GM20000 (cell line): ENCODE measurements at regions not wholly inside any gene's neighbourhood (a gene's known extent, or its start where the extent isn't known, plus 50 kb on each side); places are given as distances from the start of the nearest gene placed in this dataset.
"Not testable (repeated sequence)": the region's sequence is repeated elsewhere in the genome, so short reads cannot be mapped to it uniquely, and the experiment has no call there.

ENCODE experiments used
- DNase-seq: peaks from one replicate; pipeline ENCODE4 v3.0.0; 2012; ENCODE audit warnings: low spot score
- CTCF ChIP-seq: IDR thresholded peaks from 2 replicates; pipeline ENCODE4 v1.5.1; 2012; ENCODE audit warnings: mild to moderate bottlenecking, control low read depth; ENCODE audit errors: extremely low read depth, missing control alignments

- TF ChIP-seq CTCF: no peak
- no peak for DNase-seq
Measured at GRCh38 chr10:36469585-36469984, 655.8 kb upstream of the ANKRD30A start.

GRCh38 chr10:36468620-36469019 is 656.8 kb upstream of the ANKRD30A start:
- DNase-seq: no peak
- no peak for TF ChIP-seq CTCF

GRCh38 chr10:36465604-36466379 is 659.6 kb upstream of the ANKRD30A start:
- TF ChIP-seq CTCF: no peak
- no peak for DNase-seq

GRCh38 chr10:36464291-36464690 is 661.1 kb upstream of the ANKRD30A start:
- no peak for DNase-seq
- no peak for TF ChIP-seq CTCF

- no peak for DNase-seq
- no peak for TF ChIP-seq CTCF
Measured at GRCh38 chr10:36463390-36463789, 662.0 kb upstream of the ANKRD30A start.

GRCh38 chr10:36462194-36462593 is 663.2 kb upstream of the ANKRD30A start:
- no peak for DNase-seq
- TF ChIP-seq CTCF: no peak

- DNase-seq: not testable (repeated sequence)
Measured at GRCh38 chr10:36458437-36458836, 667.0 kb upstream of the ANKRD30A start.

- TF ChIP-seq CTCF: no peak
- no peak for DNase-seq
Measured at GRCh38 chr10:36457751-36458150, 667.6 kb upstream of the ANKRD30A start.
